ENCODE measurements at regions not wholly inside any gene's neighbourhood (a gene's known extent, or its start where the extent isn't known, plus 50 kb on each side); places are given as distances from the start of the nearest gene placed in this dataset.

- CTCF ChIA-PET = no interaction called here
These were observed 513.9 kb downstream of the ZNF516 start for GRCh38 chr18:75981102-75981501.

GRCh38 chr18:75977081-75977480 lies 518.0 kb downstream of the ZNF516 start:
- ChIA-PET CTCF (no interaction called here), POLR2A (ENCODE audit: unreplicated experiment) (no interaction called here)
- no peaks in the 10 kb centered on the region for H4K20me1 ChIP-seq (ENCODE audit: insufficient read depth)
- intact Hi-C loops (cut with micrococcal nuclease; ENCODE audit: unreplicated experiment) = no loop called here
- H3K9me3 ChIP-seq (ENCODE audit: insufficient read depth, low read depth) = no peaks in the 10 kb centered on the region
- peaks cover 27% of the 10 kb centered on the region; the same call in 1 of the 2 replicates for H3K27me3 ChIP-seq (ENCODE audit: insufficient read depth, low read depth)
- no peak overlapping the region for H3K4me3 ChIP-seq
- no peak overlapping the region for H3K27ac ChIP-seq
- BruUV-seq (replicated peaks) = no TSS peak
- no peaks in the 10 kb centered on the region for H3F3A ChIP-seq (ENCODE audit: insufficient read depth, low read depth)
- no peaks in the 10 kb centered on the region for H3K36me3 ChIP-seq (ENCODE audit: low read depth)
- 0 out of 2 replicates have a peak overlapping the region, but pooled peaks have one; percentile 3 for H3K4me2 ChIP-seq
- H3K79me2 ChIP-seq (ENCODE audit: low read depth) = no peaks in the 10 kb centered on the region
- no peaks in the 10 kb centered on the region for H3K4me1 ChIP-seq (replicated peaks; ENCODE audit: insufficient read depth)
- DNase-seq = no peak
- no peaks in the 10 kb centered on the region for H3K9me2 ChIP-seq (ENCODE audit: insufficient read depth)
- no peak overlapping the region for H2AFZ ChIP-seq
- TF ChIP-seq EZH2 (IDR thresholded peaks at IDR 0.05; ENCODE audit: low read depth) = no peak
- TF ChIP-seq CTCF (conservative IDR thresholded peaks at IDR 0.05) = no peak

More at GRCh38 chr18:75981102-75981501, 513.9 kb downstream of the ZNF516 start:
- POLR2A ChIA-PET (ENCODE audit: unreplicated experiment) = no interaction called here
- no peaks in the 10 kb centered on the region for H3K79me2 ChIP-seq (ENCODE audit: low read depth)
- no peak for DNase-seq
- no peak overlapping the region for H3K4me2 ChIP-seq
- intact Hi-C loops (cut with micrococcal nuclease; ENCODE audit: unreplicated experiment) = no loop called here
- H3K27ac ChIP-seq = no peak overlapping the region
- no TSS peak for BruUV-seq (replicated peaks)
- no peak for TF ChIP-seq EZH2 (IDR thresholded peaks at IDR 0.05; ENCODE audit: low read depth)
- TF ChIP-seq CTCF (conservative IDR thresholded peaks at IDR 0.05) = no peak
- no peaks in the 10 kb centered on the region for H4K20me1 ChIP-seq (ENCODE audit: insufficient read depth)
- H3K27me3 ChIP-seq (ENCODE audit: insufficient read depth, low read depth) = peaks cover 25% of the 10 kb centered on the region; the same call in 1 of the 2 replicates
- no peak overlapping the region for H2AFZ ChIP-seq
- H3K9me3 ChIP-seq (ENCODE audit: insufficient read depth, low read depth) = no peaks in the 10 kb centered on the region
- H3K9me2 ChIP-seq (ENCODE audit: insufficient read depth) = no peaks in the 10 kb centered on the region
- no peaks in the 10 kb centered on the region for H3F3A ChIP-seq (ENCODE audit: insufficient read depth, low read depth)
- H3K36me3 ChIP-seq (ENCODE audit: low read depth) = no peaks in the 10 kb centered on the region
- no peaks in the 10 kb centered on the region for H3K4me1 ChIP-seq (replicated peaks; ENCODE audit: insufficient read depth)
- H3K4me3 ChIP-seq = no peak overlapping the region

- Histone ChIP-seq H3K27me3 (ENCODE audit: insufficient read depth, low read depth) (peaks cover 33% of the 10 kb centered on the region), H2AFZ (no peak overlapping the region), H3K4me3 (no peak overlapping the region), H4K20me1 (ENCODE audit: insufficient read depth) (no peaks in the 10 kb centered on the region), H3K27ac (no peak overlapping the region), H3K79me2 (ENCODE audit: low read depth) (no peaks in the 10 kb centered on the region), H3K4me1 (replicated peaks; ENCODE audit: insufficient read depth) (no peaks in the 10 kb centered on the region), H3F3A (ENCODE audit: insufficient read depth, low read depth) (no peaks in the 10 kb centered on the region), H3K9me3 (ENCODE audit: insufficient read depth, low read depth) (no peaks in the 10 kb centered on the region), H3K9me2 (ENCODE audit: insufficient read depth) (no peaks in the 10 kb centered on the region), H3K4me2 (no peak overlapping the region), H3K36me3 (ENCODE audit: low read depth) (no peaks in the 10 kb centered on the region)
- no TSS peak for BruUV-seq (replicated peaks)
- CTCF ChIA-PET = no interaction called here
- DNase-seq = no peak
- POLR2A ChIA-PET (ENCODE audit: unreplicated experiment) = no interaction called here
- TF ChIP-seq CTCF (conservative IDR thresholded peaks at IDR 0.05) = no peak
- TF ChIP-seq EZH2 (IDR thresholded peaks at IDR 0.05; ENCODE audit: low read depth) = no peak
- intact Hi-C loops (cut with micrococcal nuclease; ENCODE audit: unreplicated experiment) = no loop called here
These were observed 524.8 kb downstream of the ZNF516 start for GRCh38 chr18:75970212-75970611.
